Chondrocyte (in vitro differentiated cells): ENCODE measurements at regions not wholly inside any gene's neighbourhood (a gene's known extent, or its start where the extent isn't known, plus 50 kb on each side); places are given as distances from the start of the nearest gene placed in this dataset.

ENCODE experiments used
- DNase-seq: peaks from one replicate; pipeline ENCODE4 v3.0.0; 2021; ENCODE audit warnings: mixed read lengths, low spot score
- H3K27ac Mint-ChIP-seq: one replicate; pipeline ENCODE4 v1.8.0; 2021; ENCODE audit warnings: mild to moderate bottlenecking, moderate library complexity, mixed read lengths; ENCODE audit not compliant: unreplicated experiment
- H3K27me3 Mint-ChIP-seq: 2 replicates; pipeline ENCODE4 v1.8.0; 2021; ENCODE audit warnings: low read depth, mixed read lengths
- H3K36me3 Mint-ChIP-seq: 2 replicates; pipeline ENCODE4 v1.8.0; 2021; ENCODE audit warnings: low read depth, mixed read lengths
- H3K4me1 Mint-ChIP-seq: 2 replicates; pipeline ENCODE4 v1.8.0; 2021; ENCODE audit warnings: low read depth, mild to moderate bottlenecking, mixed read lengths
- H3K4me3 Mint-ChIP-seq: one replicate; pipeline ENCODE4 v1.8.0; 2021; ENCODE audit warnings: mild to moderate bottlenecking, moderate library complexity, mixed read lengths; ENCODE audit not compliant: unreplicated experiment
- H3K9me3 Mint-ChIP-seq: 2 replicates; pipeline ENCODE4 v1.8.0; 2021; ENCODE audit warnings: low read depth, mixed read lengths
- CTCF ChIP-seq: fragments of 200-600 bp; sonication (generic); IDR thresholded peaks from 2 replicates; pipeline ENCODE4 v1.5.0; 2021; ENCODE audit warnings: antibody characterized with exemption, mild to moderate bottlenecking, moderate library complexity

GRCh38 chr3:176554264-176554663 lies 643.0 kb downstream of the TBL1XR1 start:
- Mint-ChIP-seq H3K36me3 (no peaks in the 10 kb centered on the region), H3K4me1 (no peaks in the 10 kb centered on the region), H3K4me3 (no peak overlapping the region), H3K27ac (no peak overlapping the region), H3K9me3 (no peaks in the 10 kb centered on the region), H3K27me3 (peaks cover 7% of the 10 kb centered on the region)
- TF ChIP-seq CTCF, result no peak
- no peak for DNase-seq

- no peaks in the 10 kb centered on the region for H3K4me1 Mint-ChIP-seq
- no peaks in the 10 kb centered on the region for H3K36me3 Mint-ChIP-seq
- no peak for TF ChIP-seq CTCF
- no peak overlapping the region for H3K4me3 Mint-ChIP-seq
- H3K9me3 Mint-ChIP-seq, result peaks cover 14% of the 10 kb centered on the region
- H3K27me3 Mint-ChIP-seq, result peaks cover 4% of the 10 kb centered on the region
- no peak for DNase-seq
- H3K27ac Mint-ChIP-seq, result no peak overlapping the region
These were observed 670.3 kb downstream of the TBL1XR1 start for GRCh38 chr3:176526942-176527341.

GRCh38 chr3:176526225-176526624 lies 671.1 kb downstream of the TBL1XR1 start:
- peaks cover 16% of the 10 kb centered on the region for H3K9me3 Mint-ChIP-seq
- peaks cover 3% of the 10 kb centered on the region for H3K27me3 Mint-ChIP-seq
- no peaks in the 10 kb centered on the region for H3K36me3 Mint-ChIP-seq
- no peak for DNase-seq
- no peak overlapping the region for H3K27ac Mint-ChIP-seq
- peaks cover 7% of the 10 kb centered on the region for H3K4me1 Mint-ChIP-seq
- TF ChIP-seq CTCF, result no peak
- H3K4me3 Mint-ChIP-seq, result no peak overlapping the region

GRCh38 chr3:176523114-176523513 lies 674.2 kb downstream of the TBL1XR1 start:
- H3K9me3 Mint-ChIP-seq, result peaks cover 12% of the 10 kb centered on the region
- H3K4me3 Mint-ChIP-seq, result no peak overlapping the region
- no peak for DNase-seq
- H3K4me1 Mint-ChIP-seq, result peaks cover 7% of the 10 kb centered on the region
- no peaks in the 10 kb centered on the region for H3K36me3 Mint-ChIP-seq
- H3K27me3 Mint-ChIP-seq, result peaks cover 2% of the 10 kb centered on the region
- no peak for TF ChIP-seq CTCF
- no peak overlapping the region for H3K27ac Mint-ChIP-seq

GRCh38 chr3:176522436-176522835 lies 674.8 kb downstream of the TBL1XR1 start:
- Mint-ChIP-seq H3K9me3 (peaks cover 14% of the 10 kb centered on the region), H3K4me3 (no peak overlapping the region), H3K4me1 (peaks cover 7% of the 10 kb centered on the region), H3K27me3 (no peaks in the 10 kb centered on the region), H3K27ac (no peak overlapping the region), H3K36me3 (no peaks in the 10 kb centered on the region)
- no peak for TF ChIP-seq CTCF
- no peak for DNase-seq
